Kidney (tissue), 10 donors: ENCODE measurements at regions not wholly inside any gene's neighbourhood (a gene's known extent, or its start where the extent isn't known, plus 50 kb on each side); places are given as distances from the start of the nearest gene placed in this dataset.
"Not testable (repeated sequence)": the region's sequence is repeated elsewhere in the genome, so short reads cannot be mapped to it uniquely, and the experiment has no call there.

ENCODE experiments used
- DNase-seq, 5 donors: peaks; one replicate each; pipeline ENCODE4 v3.0.0-alpha.2; 2013 to 2020
- FAIRE-seq: peaks from 2 replicates; lab custom pipeline; 2012; peaks lifted over from hg19 to GRCh38; lab: Jason Lieb, UNC
- H3K27ac ChIP-seq, 2 donors: one replicate each; pipeline ENCODE4 v1.7.0; 2013; ENCODE audit warnings: low read depth in 2 of 2, low read length in 2 of 2, inconsistent platforms in 1 of 2
- H3K27me3 ChIP-seq: one replicate; pipeline ENCODE4 v1.7.1; 2013; ENCODE audit warnings: low read length, inconsistent platforms; ENCODE audit not compliant: control insufficient read depth, insufficient read depth
- H3K36me3 ChIP-seq, 3 donors: one replicate each; pipeline versions ENCODE4 v1.7.0 to v1.7.1; 2013; ENCODE audit warnings: low read length in 3 of 3, control low read depth in 1 of 3, inconsistent platforms in 1 of 3; ENCODE audit not compliant: insufficient read depth in 3 of 3, control insufficient read depth in 2 of 3
- H3K4me1 ChIP-seq, 3 donors: one replicate each; pipeline versions ENCODE4 v1.7.0 to v1.7.1; 2013; ENCODE audit warnings: low read length in 3 of 3, inconsistent platforms in 1 of 3, low read depth in 1 of 3; ENCODE audit not compliant: control insufficient read depth in 2 of 3, insufficient read depth in 2 of 3
- H3K4me3 ChIP-seq, 3 donors: one replicate each; pipeline versions ENCODE4 v1.7.0 to v1.8.1; 2013; ENCODE audit warnings: low read length in 3 of 3, control low read depth in 1 of 3, inconsistent platforms in 1 of 3
- H3K9ac ChIP-seq, 3 donors: one replicate each; pipeline versions ENCODE4 v1.7.0 to v1.7.1; 2013; ENCODE audit warnings: low read length in 3 of 3, control low read depth in 1 of 3, inconsistent platforms in 1 of 3
- H3K9me3 ChIP-seq, 3 donors: one replicate each; pipeline versions ENCODE4 v1.7.0 to v1.7.1; 2013; ENCODE audit warnings: low read length in 3 of 3, control low read depth in 1 of 3, inconsistent platforms in 1 of 3; ENCODE audit not compliant: control insufficient read depth in 2 of 3, insufficient read depth in 1 of 3
- intact Hi-C: fragments of 100-400 bp; cut with DNase I; formaldehyde crosslinking; loops from one replicate; pipeline ENCODE4 v1.11.1; 2022
- donor health status: control.
- donor health status: control.
- donor health status: DM: yes; HTN: yes; CAD: no.
- donor health status: Normal renal cell carcinoma (clear cell type).

DNA sequence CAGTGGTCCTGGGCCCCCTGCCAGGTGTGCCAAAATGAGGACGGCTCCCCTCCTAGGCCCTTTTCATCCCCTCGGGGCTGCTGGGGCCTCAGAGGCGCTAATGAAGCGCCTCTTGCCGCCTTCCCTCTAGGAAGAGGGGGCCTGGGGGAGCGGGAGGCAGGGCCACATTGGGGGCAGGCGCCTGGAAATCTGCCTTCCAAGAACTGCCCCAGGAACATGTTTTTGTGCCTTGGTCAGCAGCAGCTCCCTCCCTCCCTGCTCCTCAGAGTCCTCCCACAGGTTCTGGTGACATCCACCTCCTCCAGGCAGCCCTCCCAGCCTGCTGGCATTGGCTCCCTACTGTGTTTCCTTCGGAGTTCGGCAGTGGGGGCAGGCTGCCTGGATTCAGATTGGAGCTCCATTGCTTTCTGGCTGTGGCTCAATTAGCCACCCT is 155.3 kb downstream of the CRLF3 start:
- FAIRE-seq, H3K4me3 ChIP-seq: not testable (repeated sequence)

GRCh38 chr17:30668360-30669181 is 155.9 kb downstream of the CRLF3 start:
- FAIRE-seq, H3K4me1 ChIP-seq, DNase-seq, H3K4me3 ChIP-seq, H3K9ac ChIP-seq, H3K27me3 ChIP-seq, H3K27ac ChIP-seq, H3K36me3 ChIP-seq, intact Hi-C loops, H3K9me3 ChIP-seq: not testable (repeated sequence)

More for the DNA sequence above, 155.3 kb downstream of the CRLF3 start:
- H3K4me1 ChIP-seq, H3K27me3 ChIP-seq, H3K36me3 ChIP-seq, intact Hi-C loops, H3K9ac ChIP-seq, H3K27ac ChIP-seq, H3K9me3 ChIP-seq, DNase-seq: not testable (repeated sequence)

GRCh38 chr17:30667657-30668359 is 156.7 kb downstream of the CRLF3 start:
- H3K36me3 ChIP-seq, intact Hi-C loops, H3K4me1 ChIP-seq, H3K27me3 ChIP-seq, H3K9ac ChIP-seq, H3K9me3 ChIP-seq, FAIRE-seq, H3K27ac ChIP-seq: not testable (repeated sequence)
- DNase-seq = peak; percentile 84 to 96 (median 88)
- peak overlapping the region in 2 of 3 donors; percentile 21 to 26 for H3K4me3 ChIP-seq

DNA sequence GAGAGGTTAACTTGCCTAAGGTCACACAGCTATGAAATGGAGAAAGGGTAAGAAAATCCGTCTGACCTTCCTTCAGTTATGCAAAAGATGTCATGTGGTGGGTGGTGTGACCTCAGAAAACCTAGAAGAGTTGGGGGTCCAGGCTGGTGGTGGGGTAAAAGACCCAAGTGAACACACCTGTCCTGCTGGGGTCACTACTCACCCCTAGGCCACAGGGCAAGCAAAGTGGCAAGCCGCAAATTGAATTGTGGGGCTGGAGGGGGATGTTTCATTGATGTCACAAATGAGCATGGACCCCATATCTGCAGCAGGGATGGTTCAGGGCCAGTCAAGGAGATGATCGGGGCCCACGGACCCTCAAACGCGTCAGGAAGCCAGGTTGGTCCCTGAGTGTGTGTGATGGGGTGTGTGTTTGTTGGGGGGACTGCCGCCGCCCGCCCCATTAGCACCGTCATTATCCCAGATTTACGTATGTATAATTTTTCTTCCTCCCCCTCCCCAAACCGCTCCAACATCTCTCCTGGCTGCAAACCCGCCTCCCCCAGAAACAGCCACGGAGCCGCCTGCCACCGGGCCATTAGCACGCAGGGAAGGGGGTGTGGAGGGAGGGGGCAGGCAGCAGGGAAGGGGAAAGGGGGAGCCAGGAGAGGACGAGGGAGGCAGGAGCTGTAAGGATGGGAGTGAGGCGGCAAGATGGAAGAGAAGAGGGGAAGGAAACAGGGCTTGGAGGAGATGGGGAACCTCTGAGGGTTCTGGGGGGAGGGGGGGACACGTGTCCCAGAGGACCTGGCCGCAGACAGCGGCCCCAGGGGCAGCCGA is 157.4 kb downstream of the CRLF3 start:
- H3K9ac ChIP-seq, H3K9me3 ChIP-seq, H3K27me3 ChIP-seq, H3K4me1 ChIP-seq, H3K27ac ChIP-seq, H3K36me3 ChIP-seq, intact Hi-C loops, FAIRE-seq: not testable (repeated sequence)
- DNase-seq = peak in 4 of 5 donors; percentile 17 to 55 (median 35)
- peak overlapping the region in 1 of 3 donors; percentile 30 for H3K4me3 ChIP-seq

DNA sequence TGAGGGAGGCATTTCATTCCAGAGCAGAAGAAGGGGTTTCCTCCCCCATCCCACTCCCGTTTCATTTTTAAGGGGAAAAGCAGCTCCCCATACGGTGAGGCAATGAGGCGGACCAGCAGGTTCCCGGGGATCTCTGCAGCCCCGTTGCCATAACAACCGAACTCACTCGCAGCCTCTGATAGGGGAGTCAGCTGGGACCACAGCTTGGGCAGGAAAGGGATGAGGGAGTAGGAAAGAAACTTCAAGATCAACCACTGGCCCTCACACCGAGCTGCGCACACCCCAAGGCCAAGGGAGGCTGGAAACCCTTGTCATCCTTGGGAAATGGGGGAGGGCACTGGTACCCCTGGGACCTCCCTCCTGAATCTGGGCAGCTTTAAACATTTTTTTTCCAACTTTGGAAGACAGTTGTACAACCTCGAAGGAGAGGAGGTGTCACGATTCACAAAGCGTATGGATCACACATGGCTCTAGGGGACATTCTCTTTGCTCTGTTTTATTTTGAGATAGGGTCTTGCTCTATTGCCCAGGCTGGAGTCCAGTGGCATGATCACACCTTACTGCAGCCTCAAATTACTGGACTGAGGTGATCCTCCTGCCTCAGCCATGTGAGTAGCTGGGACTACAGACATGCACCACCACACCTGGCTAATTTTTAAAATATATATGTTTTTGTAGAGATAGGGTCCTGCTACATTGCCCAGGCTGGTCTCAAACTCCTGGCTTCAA is 160.6 kb downstream of the CRLF3 start:
- H3K9ac ChIP-seq, H3K27ac ChIP-seq, H3K9me3 ChIP-seq, H3K4me3 ChIP-seq, FAIRE-seq, H3K4me1 ChIP-seq, intact Hi-C loops, H3K27me3 ChIP-seq, H3K36me3 ChIP-seq: not testable (repeated sequence)
- DNase-seq = peak in 2 of 5 donors; percentile 34 to 60

DNA sequence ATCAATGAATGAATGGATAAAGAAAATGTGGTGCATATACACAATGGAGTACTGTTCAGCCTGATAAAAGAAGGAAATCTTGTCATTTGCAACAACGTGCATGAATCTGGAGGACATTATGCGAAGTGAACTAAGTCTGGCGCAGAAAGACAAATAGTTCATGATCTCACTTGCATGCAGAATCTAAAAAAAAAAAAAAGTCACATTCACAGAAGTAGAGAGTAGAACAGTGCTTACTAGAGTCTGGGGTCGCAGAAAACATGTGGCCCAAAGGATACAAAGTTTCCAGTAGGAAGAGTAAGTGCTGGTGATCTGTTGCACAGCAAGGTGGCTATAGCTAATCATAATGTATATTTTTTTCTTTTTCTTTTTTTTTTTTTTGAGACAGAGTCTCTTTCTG is 167.3 kb downstream of the CRLF3 start:
- H3K27me3 ChIP-seq, H3K4me3 ChIP-seq, H3K36me3 ChIP-seq, FAIRE-seq, DNase-seq, H3K9ac ChIP-seq, H3K9me3 ChIP-seq, intact Hi-C loops, H3K27ac ChIP-seq, H3K4me1 ChIP-seq: not testable (repeated sequence)

DNA sequence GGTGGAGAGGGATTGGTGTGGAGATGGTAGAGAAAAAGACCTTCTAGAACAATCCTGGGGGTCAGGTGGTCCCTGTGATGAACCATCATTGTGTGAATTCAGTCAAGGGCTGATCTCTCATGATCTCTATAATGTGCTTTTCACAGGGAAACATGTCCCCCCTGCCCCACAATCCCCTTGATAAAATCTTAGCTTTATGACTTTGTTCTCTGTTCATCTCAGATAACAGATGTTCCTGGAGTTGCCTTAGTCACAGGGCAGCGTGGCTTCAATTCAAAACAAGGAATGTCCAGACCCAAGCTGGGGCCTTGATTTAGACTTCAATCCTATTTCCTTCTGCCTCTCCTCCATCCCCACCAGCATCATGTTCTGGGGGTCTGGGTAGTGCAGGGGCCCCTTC is 171.5 kb downstream of the CRLF3 start:
- DNase-seq, FAIRE-seq, intact Hi-C loops: not testable (repeated sequence)

More for the DNA sequence above, 171.5 kb downstream of the CRLF3 start:
- H3K9ac ChIP-seq, H3K4me3 ChIP-seq, H3K4me1 ChIP-seq, H3K27me3 ChIP-seq, H3K27ac ChIP-seq, H3K9me3 ChIP-seq, H3K36me3 ChIP-seq: not testable (repeated sequence)
